GM18909 (cell line): ENCODE measurements at regions not wholly inside any gene's neighbourhood (a gene's known extent, or its start where the extent isn't known, plus 50 kb on each side); places are given as distances from the start of the nearest gene placed in this dataset.

ENCODE experiments used
- ATAC-seq: cut with Tn5 transposase; IDR thresholded peaks from one replicate; pipeline ENCODE4 v1.9.1; 2021; ENCODE audit warnings: mild to moderate bottlenecking; ENCODE audit not compliant: unreplicated experiment, poor library complexity

- no peak for ATAC-seq
These were observed 625.6 kb upstream of the FAM241A start for GRCh38 chr4:111519683-111520082.

- no peak for ATAC-seq
These were observed 614.8 kb upstream of the FAM241A start for GRCh38 chr4:111530446-111530845.

- no peak for ATAC-seq
These were observed 609.5 kb upstream of the FAM241A start for GRCh38 chr4:111535792-111536191.

- no peak for ATAC-seq
These were observed 608.1 kb upstream of the FAM241A start for GRCh38 chr4:111537165-111537564.

GRCh38 chr4:111537871-111538270 lies 607.4 kb upstream of the FAM241A start:
- ATAC-seq, result no peak

GRCh38 chr4:111540671-111541070 lies 604.6 kb upstream of the FAM241A start:
- no peak for ATAC-seq

- no peak for ATAC-seq
These were observed 603.2 kb upstream of the FAM241A start for GRCh38 chr4:111542056-111542455.

- no peak for ATAC-seq
These were observed 598.4 kb upstream of the FAM241A start for GRCh38 chr4:111546881-111547280.

- ATAC-seq, result no peak
These were observed 589.0 kb upstream of the FAM241A start for GRCh38 chr4:111556141-111556781.

GRCh38 chr4:111556851-111557250 lies 588.4 kb upstream of the FAM241A start:
- ATAC-seq, result no peak

GRCh38 chr4:111562826-111563225 lies 582.4 kb upstream of the FAM241A start:
- no peak for ATAC-seq

GRCh38 chr4:111572470-111572869 lies 572.8 kb upstream of the FAM241A start:
- no peak for ATAC-seq

GRCh38 chr4:111573386-111573785 lies 571.9 kb upstream of the FAM241A start:
- no peak for ATAC-seq

GRCh38 chr4:111579767-111580166 lies 565.5 kb upstream of the FAM241A start:
- no peak for ATAC-seq

- no peak for ATAC-seq
These were observed 549.8 kb upstream of the FAM241A start for GRCh38 chr4:111595456-111595855.

- no peak for ATAC-seq
These were observed 548.8 kb upstream of the FAM241A start for GRCh38 chr4:111596491-111596890.

GRCh38 chr4:111601671-111602070 lies 543.6 kb upstream of the FAM241A start:
- no peak for ATAC-seq

- no peak for ATAC-seq
These were observed 542.4 kb upstream of the FAM241A start for GRCh38 chr4:111602848-111603247.

GRCh38 chr4:111605111-111605510 lies 540.1 kb upstream of the FAM241A start:
- ATAC-seq, result no peak

GRCh38 chr4:111610681-111611080 lies 534.6 kb upstream of the FAM241A start:
- no peak for ATAC-seq

- ATAC-seq, result no peak
These were observed 526.3 kb upstream of the FAM241A start for GRCh38 chr4:111618908-111619307.

GRCh38 chr4:111628437-111628836 lies 516.8 kb upstream of the FAM241A start:
- no peak for ATAC-seq

GRCh38 chr4:111630705-111631104 lies 514.5 kb upstream of the FAM241A start:
- ATAC-seq, result no peak
